SKM-1 (cell line): ENCODE measurements at regions not wholly inside any gene's neighbourhood (a gene's known extent, or its start where the extent isn't known, plus 50 kb on each side); places are given as distances from the start of the nearest gene placed in this dataset.

ENCODE experiments used
- DNase-seq: peaks from one replicate; lab custom pipeline; 2025; ENCODE audit not compliant: unreplicated experiment; lab: John Stamatoyannopoulos, UW

- DNase-seq, result no peak
These were observed 217.1 kb downstream of the BTG1 start for GRCh38 chr12:91928501-91928900.

- no peak for DNase-seq
These were observed 218.8 kb downstream of the BTG1 start for GRCh38 chr12:91926848-91927247.

GRCh38 chr12:91924827-91925226 lies 220.8 kb downstream of the BTG1 start:
- no peak for DNase-seq

- no peak for DNase-seq
These were observed 221.8 kb downstream of the BTG1 start for GRCh38 chr12:91923864-91924263.

GRCh38 chr12:91922674-91923073 lies 223.0 kb downstream of the BTG1 start:
- DNase-seq, result no peak

GRCh38 chr12:91922139-91922538 lies 223.5 kb downstream of the BTG1 start:
- DNase-seq, result no peak

GRCh38 chr12:91921555-91921954 lies 224.1 kb downstream of the BTG1 start:
- DNase-seq, result no peak

- DNase-seq, result no peak
These were observed 224.9 kb downstream of the BTG1 start for GRCh38 chr12:91920741-91921140.

GRCh38 chr12:91920276-91920675 lies 225.4 kb downstream of the BTG1 start:
- DNase-seq, result no peak

- no peak for DNase-seq
These were observed 227.2 kb downstream of the BTG1 start for GRCh38 chr12:91918431-91918830.

- no peak for DNase-seq
These were observed 230.9 kb downstream of the BTG1 start for GRCh38 chr12:91914701-91915100.

GRCh38 chr12:91913651-91914050 lies 232.0 kb downstream of the BTG1 start:
- no peak for DNase-seq

- DNase-seq, result no peak
These were observed 232.5 kb downstream of the BTG1 start for GRCh38 chr12:91913124-91913523.

GRCh38 chr12:91912178-91912577 lies 233.5 kb downstream of the BTG1 start:
- DNase-seq, result no peak

GRCh38 chr12:91910871-91911388 lies 234.7 kb downstream of the BTG1 start:
- no peak for DNase-seq

- DNase-seq, result no peak
These were observed 242.6 kb downstream of the BTG1 start for GRCh38 chr12:91902860-91903683.

GRCh38 chr12:91901381-91902074 lies 244.1 kb downstream of the BTG1 start:
- no peak for DNase-seq

GRCh38 chr12:91900971-91901370 lies 244.7 kb downstream of the BTG1 start:
- DNase-seq, result no peak

GRCh38 chr12:91899056-91899455 lies 246.6 kb downstream of the BTG1 start:
- no peak for DNase-seq

GRCh38 chr12:91897025-91897515 lies 248.6 kb downstream of the BTG1 start:
- no peak for DNase-seq

- no peak for DNase-seq
These were observed 249.2 kb downstream of the BTG1 start for GRCh38 chr12:91896286-91897024.
